ENCODE measurements at regions not wholly inside any gene's neighbourhood (a gene's known extent, or its start where the extent isn't known, plus 50 kb on each side); places are given as distances from the start of the nearest gene placed in this dataset.

DNA sequence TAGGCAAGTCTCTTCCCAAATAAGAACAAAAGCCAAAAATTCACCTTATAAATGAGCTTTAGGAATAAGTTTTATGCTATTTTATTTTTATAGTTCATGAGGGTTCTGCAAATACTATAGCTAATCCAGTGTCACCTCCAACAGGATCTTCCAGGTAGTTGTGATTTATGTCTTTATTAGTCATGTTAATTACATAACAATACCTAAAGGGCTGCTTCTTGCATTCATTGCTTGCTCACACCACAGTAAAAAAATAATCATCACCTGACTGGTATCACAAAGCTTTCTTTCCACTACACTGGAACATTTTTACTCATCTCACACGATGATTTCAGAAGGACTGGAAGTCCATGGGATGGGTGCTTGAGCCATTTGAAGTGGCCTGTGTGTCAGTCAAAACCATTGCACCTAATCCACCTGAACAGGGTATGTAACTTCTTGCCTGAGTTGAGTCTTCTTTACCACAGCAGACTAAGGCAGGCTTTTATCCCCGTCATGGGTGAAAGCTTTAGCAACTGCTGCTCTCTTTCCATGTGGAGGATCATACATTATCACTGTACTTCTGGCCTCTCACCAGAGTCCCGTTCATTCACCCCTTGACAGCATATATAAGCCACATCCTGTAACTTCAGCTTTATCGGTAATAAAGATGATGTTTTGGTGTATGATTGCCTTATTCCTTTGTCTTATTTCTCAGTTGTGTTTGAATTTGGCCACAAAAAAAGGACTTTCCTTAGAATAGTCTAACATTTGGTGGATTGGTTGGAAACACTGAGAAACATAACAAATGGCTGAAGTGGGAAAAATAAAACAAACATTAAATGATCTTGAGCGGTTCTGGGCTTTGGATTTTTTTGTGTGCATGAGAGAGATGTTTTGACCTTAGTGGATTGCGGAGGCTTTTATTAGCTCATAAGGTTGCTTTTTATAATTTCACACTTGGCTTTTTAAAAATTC lies 382.6 kb upstream of the THBS1 start:
- no peaks in the 10 kb centered on the region for H3K27me3 ChIP-seq (ENCODE audit: control insufficient read depth in 3 of 3, insufficient read depth in 3 of 3, low read length in 2 of 3)
- ATAC-seq (ENCODE audit: insufficient read depth, low FRiP score) (no peak), DNase-seq (peak in 1 of 3 donors; percentile 48)
- no peaks in the 10 kb centered on the region for H3K36me3 ChIP-seq (ENCODE audit: control insufficient read depth in 4 of 4, insufficient read depth in 4 of 4, low read length in 4 of 4)
- H3K9ac ChIP-seq (ENCODE audit: insufficient read depth in 1 of 2, low read length in 2 of 2) = no peak overlapping the region
- no peak overlapping the region for H3K27ac ChIP-seq (ENCODE audit: low read depth in 1 of 2, low read length in 1 of 2)
- H3K9me3 ChIP-seq (ENCODE audit: control insufficient read depth in 4 of 4, insufficient read depth in 3 of 4, low read length in 3 of 4) = peaks cover 0 to 2% (median 0%) of the 10 kb centered on the region in 4 donors
- TF ChIP-seq, protein P1, sequence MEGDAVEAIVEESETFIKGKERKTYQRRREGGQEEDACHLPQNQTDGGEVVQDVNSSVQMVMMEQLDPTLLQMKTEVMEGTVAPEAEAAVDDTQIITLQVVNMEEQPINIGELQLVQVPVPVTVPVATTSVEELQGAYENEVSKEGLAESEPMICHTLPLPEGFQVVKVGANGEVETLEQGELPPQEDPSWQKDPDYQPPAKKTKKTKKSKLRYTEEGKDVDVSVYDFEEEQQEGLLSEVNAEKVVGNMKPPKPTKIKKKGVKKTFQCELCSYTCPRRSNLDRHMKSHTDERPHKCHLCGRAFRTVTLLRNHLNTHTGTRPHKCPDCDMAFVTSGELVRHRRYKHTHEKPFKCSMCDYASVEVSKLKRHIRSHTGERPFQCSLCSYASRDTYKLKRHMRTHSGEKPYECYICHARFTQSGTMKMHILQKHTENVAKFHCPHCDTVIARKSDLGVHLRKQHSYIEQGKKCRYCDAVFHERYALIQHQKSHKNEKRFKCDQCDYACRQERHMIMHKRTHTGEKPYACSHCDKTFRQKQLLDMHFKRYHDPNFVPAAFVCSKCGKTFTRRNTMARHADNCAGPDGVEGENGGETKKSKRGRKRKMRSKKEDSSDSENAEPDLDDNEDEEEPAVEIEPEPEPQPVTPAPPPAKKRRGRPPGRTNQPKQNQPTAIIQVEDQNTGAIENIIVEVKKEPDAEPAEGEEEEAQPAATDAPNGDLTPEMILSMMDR (IDR thresholded peaks at IDR 0.05; ENCODE audit: control extremely low read depth, extremely low read depth) = no peak
- no peak overlapping the region for H3K4me3 ChIP-seq
- peaks cover 0 to 13% (median 4%) of the 10 kb centered on the region in 5 donors for H3K4me1 ChIP-seq (ENCODE audit: control insufficient read depth in 5 of 5, insufficient read depth in 5 of 5, low read length in 5 of 5)
- 84 to 96% methylated on average over 6 of the region's 6 CpGs for WGBS, 2 donors

DNA sequence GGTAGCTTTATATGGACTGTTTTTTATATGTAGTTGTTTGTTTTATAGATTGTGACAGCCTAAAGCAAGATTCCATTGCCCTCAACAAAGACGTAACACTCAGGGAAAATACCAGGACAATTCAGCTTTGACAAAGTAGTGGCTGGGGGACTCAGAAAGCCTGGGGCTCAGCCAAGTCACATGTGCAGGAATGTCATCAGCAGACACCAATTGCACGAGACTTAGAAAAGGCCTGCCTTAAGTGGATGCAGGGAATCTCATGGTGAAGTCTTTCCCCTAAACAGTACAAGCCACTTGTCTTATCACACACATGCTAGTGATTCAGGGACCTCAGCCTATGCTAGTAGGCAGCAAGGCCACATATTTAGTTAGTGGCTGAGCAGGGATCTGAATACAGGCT lies 381.8 kb upstream of the THBS1 start:
- WGBS, 2 donors = 74 to 76% methylated on average over 2 of the region's 2 CpGs
- no peak for ATAC-seq (ENCODE audit: insufficient read depth, low FRiP score)

DNA sequence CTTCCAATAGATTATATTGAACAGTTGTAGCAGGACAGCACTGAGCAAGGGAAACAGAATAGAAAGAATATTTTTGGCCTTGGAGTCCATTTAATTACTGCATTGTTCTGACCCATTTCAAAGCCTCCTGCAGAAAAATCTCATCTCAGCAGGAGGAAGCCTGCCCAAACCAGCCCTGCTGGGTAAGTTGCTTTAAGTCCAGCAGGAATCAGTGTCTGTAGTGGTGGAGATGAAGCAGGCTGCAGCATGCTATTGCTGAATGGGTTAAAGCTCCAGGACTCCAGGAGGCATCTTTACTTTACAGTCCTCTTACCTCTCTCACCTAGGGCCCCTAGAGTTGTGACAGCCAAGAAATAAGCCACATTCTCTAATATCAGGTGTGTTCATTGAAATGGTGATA lies 380.3 kb upstream of the THBS1 start:
- TF ChIP-seq, protein P1 (IDR thresholded peaks at IDR 0.05; ENCODE audit: control extremely low read depth, extremely low read depth) = no peak
- H3K4me3 ChIP-seq = no peak overlapping the region
- no peak overlapping the region for H3K27ac ChIP-seq (ENCODE audit: low read depth in 1 of 2, low read length in 1 of 2)
- DNase-seq = no peak
- no peaks in the 10 kb centered on the region for H3K9me3 ChIP-seq (ENCODE audit: control insufficient read depth in 4 of 4, insufficient read depth in 3 of 4, low read length in 3 of 4)
- no peak overlapping the region for H3K9ac ChIP-seq (ENCODE audit: insufficient read depth in 1 of 2, low read length in 2 of 2)
- H3K36me3 ChIP-seq (ENCODE audit: control insufficient read depth in 4 of 4, insufficient read depth in 4 of 4, low read length in 4 of 4) = no peaks in the 10 kb centered on the region
- no peaks in the 10 kb centered on the region for H3K27me3 ChIP-seq (ENCODE audit: control insufficient read depth in 3 of 3, insufficient read depth in 3 of 3, low read length in 2 of 3)
- no peak for ATAC-seq (ENCODE audit: insufficient read depth, low FRiP score)
- H3K4me1 ChIP-seq (ENCODE audit: control insufficient read depth in 5 of 5, insufficient read depth in 5 of 5, low read length in 5 of 5) = peaks cover 0 to 13% (median 2%) of the 10 kb centered on the region in 5 donors

More for the DNA sequence above, 381.8 kb upstream of the THBS1 start:
- H3K9me3 ChIP-seq (ENCODE audit: control insufficient read depth in 4 of 4, insufficient read depth in 3 of 4, low read length in 3 of 4) = peaks cover 0 to 2% (median 0%) of the 10 kb centered on the region in 4 donors
- no peaks in the 10 kb centered on the region for H3K36me3 ChIP-seq (ENCODE audit: control insufficient read depth in 4 of 4, insufficient read depth in 4 of 4, low read length in 4 of 4)
- no peak overlapping the region for H3K9ac ChIP-seq (ENCODE audit: insufficient read depth in 1 of 2, low read length in 2 of 2)
- peak overlapping the region in 1 of 2 donors; percentile 64 for H3K27ac ChIP-seq (ENCODE audit: low read depth in 1 of 2, low read length in 1 of 2)
- TF ChIP-seq, protein P1 (IDR thresholded peaks at IDR 0.05; ENCODE audit: control extremely low read depth, extremely low read depth) = no peak
- no peaks in the 10 kb centered on the region for H3K27me3 ChIP-seq (ENCODE audit: control insufficient read depth in 3 of 3, insufficient read depth in 3 of 3, low read length in 2 of 3)
- H3K4me3 ChIP-seq = no peak overlapping the region
- peaks cover 0 to 13% (median 4%) of the 10 kb centered on the region in 5 donors for H3K4me1 ChIP-seq (ENCODE audit: control insufficient read depth in 5 of 5, insufficient read depth in 5 of 5, low read length in 5 of 5)
- peak; percentile 83 to 86 (median 83) for DNase-seq
